ENCODE measurements at regions not wholly inside any gene's neighbourhood (a gene's known extent, or its start where the extent isn't known, plus 50 kb on each side); places are given as distances from the start of the nearest gene placed in this dataset.

- peaks cover 6% of the 10 kb centered on the region for H3K9me3 Mint-ChIP-seq (ENCODE audit: insufficient read depth)
- Histone ChIP-seq H3K4me3 (ENCODE audit: control extremely low read depth in 1 of 5, extremely low read depth in 1 of 5, insufficient read depth in 1 of 5, low read depth in 2 of 5, low read length in 4 of 5) (no peak overlapping the region), H3K4me1 (ENCODE audit: control insufficient read depth in 2 of 2, insufficient read depth in 2 of 2, low read length in 2 of 2) (no peaks in the 10 kb centered on the region), H3K27ac (ENCODE audit: low read length in 2 of 2) (no peak overlapping the region), H3K36me3 (replicated peaks in 1 of 2; ENCODE audit: control extremely low read depth in 1 of 2, control insufficient read depth in 1 of 2, extremely low read depth in 1 of 2, insufficient read depth in 2 of 2, low read length in 1 of 2) (no peaks in the 10 kb centered on the region), H4K20me1 (ENCODE audit: control insufficient read depth, insufficient read depth, low read length, poor library complexity, severe bottlenecking) (no peaks in the 10 kb centered on the region), H3K9ac (ENCODE audit: low read length) (no peak overlapping the region), H3K27me3 (replicated peaks in 1 of 4; ENCODE audit: control extremely low read depth in 1 of 4, control insufficient read depth in 3 of 4, insufficient read depth in 4 of 4, low read length in 3 of 4) (no peaks in the 10 kb centered on the region), H3K9me3 (ENCODE audit: control extremely low read depth in 1 of 3, control insufficient read depth in 2 of 3, insufficient read depth in 1 of 3, low read length in 2 of 3) (peaks cover 0 to 15% (median 6%) of the 10 kb centered on the region in 3 donors), H3K79me2 (ENCODE audit: control insufficient read depth, insufficient read depth, low read length) (no peaks in the 10 kb centered on the region), H3K4me2 (replicated peaks; ENCODE audit: low read depth, low read length, poor library complexity, severe bottlenecking) (no peak overlapping the region), H2AFZ (ENCODE audit: insufficient read depth, low read depth, low read length, poor library complexity, severe bottlenecking) (no peak overlapping the region)
- no peaks in the 10 kb centered on the region for H3K4me1 Mint-ChIP-seq
- H3K4me3 Mint-ChIP-seq, result no peak overlapping the region
- intact Hi-C loops (cut with micrococcal nuclease), result no loop called here
- ATAC-seq (ENCODE audit: low read depth) (no peak), DNase-seq (no peak)
- H3K27ac Mint-ChIP-seq, result no peak overlapping the region
- ChIA-PET POLR2A (no interaction called here), CTCF (no interaction called here)
- TF ChIP-seq EZH2 (IDR thresholded peaks at IDR 0.05; ENCODE audit: borderline replicate concordance, insufficient read depth, low read depth, low read length, poor library complexity, severe bottlenecking), result no peak
- TF ChIP-seq CTCF (IDR thresholded peaks at IDR 0.05), result no peak
- WGBS (ENCODE audit: insufficient coverage), result no CpG with 5 or more reads among the region's 1 CpG
- H3K27me3 Mint-ChIP-seq, result peaks cover 8% of the 10 kb centered on the region
These were observed 332.3 kb downstream of the PTTG2 start for GRCh38 chr4:38292529-38292928.

- no peak overlapping the region for H3K27ac ChIP-seq (ENCODE audit: low read length in 2 of 2)
- H3K36me3 ChIP-seq (replicated peaks in 1 of 2; ENCODE audit: control extremely low read depth in 1 of 2, control insufficient read depth in 1 of 2, extremely low read depth in 1 of 2, insufficient read depth in 2 of 2, low read length in 1 of 2), result no peaks in the 10 kb centered on the region
- H3K79me2 ChIP-seq (ENCODE audit: control insufficient read depth, insufficient read depth, low read length), result no peaks in the 10 kb centered on the region
- H3K9ac ChIP-seq (ENCODE audit: low read length), result no peak overlapping the region
- H3K9me3 ChIP-seq (ENCODE audit: control extremely low read depth in 1 of 3, control insufficient read depth in 2 of 3, insufficient read depth in 1 of 3, low read length in 2 of 3), result peaks cover 3 to 32% (median 14%) of the 10 kb centered on the region in 3 donors
- Mint-ChIP-seq H3K4me1 (no peaks in the 10 kb centered on the region), H3K9me3 (ENCODE audit: insufficient read depth) (peaks cover 8% of the 10 kb centered on the region), H3K27me3 (peaks cover 8% of the 10 kb centered on the region), H3K4me3 (no peak overlapping the region), H3K27ac (no peak overlapping the region)
- no peak overlapping the region for H2AFZ ChIP-seq (ENCODE audit: insufficient read depth, low read depth, low read length, poor library complexity, severe bottlenecking)
- intact Hi-C loops (cut with micrococcal nuclease), result no loop called here
- ATAC-seq (ENCODE audit: low read depth) (no peak), DNase-seq (no peak)
- WGBS (ENCODE audit: insufficient coverage), result no CpG with 5 or more reads among the region's 1 CpG
- H3K27me3 ChIP-seq (replicated peaks in 1 of 4; ENCODE audit: control extremely low read depth in 1 of 4, control insufficient read depth in 3 of 4, insufficient read depth in 4 of 4, low read length in 3 of 4), result no peaks in the 10 kb centered on the region
- H3K4me1 ChIP-seq (ENCODE audit: control insufficient read depth in 2 of 2, insufficient read depth in 2 of 2, low read length in 2 of 2), result no peaks in the 10 kb centered on the region
- ChIA-PET CTCF (no interaction called here), POLR2A (no interaction called here)
- TF ChIP-seq CTCF (IDR thresholded peaks at IDR 0.05) (no peak), EZH2 (IDR thresholded peaks at IDR 0.05; ENCODE audit: borderline replicate concordance, insufficient read depth, low read depth, low read length, poor library complexity, severe bottlenecking) (no peak)
- H4K20me1 ChIP-seq (ENCODE audit: control insufficient read depth, insufficient read depth, low read length, poor library complexity, severe bottlenecking), result no peaks in the 10 kb centered on the region
- H3K4me2 ChIP-seq (replicated peaks; ENCODE audit: low read depth, low read length, poor library complexity, severe bottlenecking), result no peak overlapping the region
- H3K4me3 ChIP-seq (ENCODE audit: control extremely low read depth in 1 of 5, extremely low read depth in 1 of 5, insufficient read depth in 1 of 5, low read depth in 2 of 5, low read length in 4 of 5), result no peak overlapping the region
These were observed 334.0 kb downstream of the PTTG2 start for GRCh38 chr4:38294238-38294637.

Measured in B cell (primary cell).